GM18909 (cell line): ENCODE measurements at regions not wholly inside any gene's neighbourhood (a gene's known extent, or its start where the extent isn't known, plus 50 kb on each side); places are given as distances from the start of the nearest gene placed in this dataset.
A peak's percentile ranks its signal among the peaks of the same experiment; 100 is the strongest.
"Not testable (repeated sequence)": the region's sequence is repeated elsewhere in the genome, so short reads cannot be mapped to it uniquely, and the experiment has no call there.

ENCODE experiments used
- ATAC-seq: cut with Tn5 transposase; IDR thresholded peaks from one replicate; pipeline ENCODE4 v1.9.1; 2021; ENCODE audit warnings: mild to moderate bottlenecking; ENCODE audit not compliant: unreplicated experiment, poor library complexity

DNA sequence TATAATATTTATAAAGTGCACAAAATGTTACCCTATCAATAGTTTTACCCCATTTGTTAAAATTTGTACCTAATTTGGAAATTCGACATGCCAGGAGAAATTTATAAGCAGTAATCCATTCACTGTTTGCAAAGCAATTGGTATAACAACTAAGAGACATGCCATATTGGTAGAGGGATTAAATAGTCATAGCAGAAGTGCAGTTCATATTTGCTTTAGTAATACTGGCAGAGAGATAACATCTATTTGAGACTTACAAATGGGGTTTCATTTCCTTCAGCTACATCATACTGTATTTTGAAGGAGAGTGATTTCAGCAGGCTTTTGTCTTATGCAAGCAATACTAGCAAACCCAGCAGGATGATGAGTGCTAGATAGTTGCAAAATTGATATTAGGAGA lies 610.4 kb upstream of the CDH10 start:
- ATAC-seq: no peak

DNA sequence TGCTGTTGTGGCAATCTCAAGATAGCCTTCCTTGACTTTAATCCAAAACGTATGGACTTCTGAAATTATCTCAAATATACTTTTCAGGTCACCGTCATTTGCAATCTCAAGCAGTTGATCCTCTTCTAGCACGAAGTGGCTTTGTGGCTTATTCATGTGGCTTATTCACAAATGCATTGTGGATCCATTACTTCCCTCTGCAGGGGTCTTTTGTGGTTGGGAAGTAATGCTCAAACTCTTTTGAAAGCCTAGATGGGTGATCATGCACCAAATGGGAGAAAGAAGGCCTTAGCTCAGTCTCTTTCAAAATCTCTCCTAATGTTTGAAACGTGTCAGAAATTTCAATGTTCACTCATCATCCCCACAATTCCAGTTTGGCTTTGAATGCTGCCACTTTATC lies 597.2 kb upstream of the CDH10 start:
- ATAC-seq: no peak

DNA sequence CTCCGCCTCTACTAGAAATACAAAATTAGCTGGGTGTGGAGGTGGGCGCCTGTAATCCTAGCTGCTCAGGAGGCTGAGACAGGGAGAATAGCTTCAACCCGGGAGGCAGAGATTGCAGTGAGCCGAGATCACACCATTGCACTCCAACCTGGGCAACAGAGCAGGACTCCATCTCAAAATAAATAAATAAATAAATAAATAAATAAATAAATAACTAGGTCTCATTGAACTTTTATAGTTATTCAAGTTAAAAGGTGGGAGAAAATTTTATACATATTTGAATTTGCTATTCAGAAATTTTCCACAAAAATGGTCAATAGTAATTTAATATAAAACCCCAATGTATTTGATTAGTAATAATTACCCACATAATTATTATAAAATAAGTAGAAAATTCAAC lies 593.9 kb upstream of the CDH10 start:
- not testable (repeated sequence) for ATAC-seq

DNA sequence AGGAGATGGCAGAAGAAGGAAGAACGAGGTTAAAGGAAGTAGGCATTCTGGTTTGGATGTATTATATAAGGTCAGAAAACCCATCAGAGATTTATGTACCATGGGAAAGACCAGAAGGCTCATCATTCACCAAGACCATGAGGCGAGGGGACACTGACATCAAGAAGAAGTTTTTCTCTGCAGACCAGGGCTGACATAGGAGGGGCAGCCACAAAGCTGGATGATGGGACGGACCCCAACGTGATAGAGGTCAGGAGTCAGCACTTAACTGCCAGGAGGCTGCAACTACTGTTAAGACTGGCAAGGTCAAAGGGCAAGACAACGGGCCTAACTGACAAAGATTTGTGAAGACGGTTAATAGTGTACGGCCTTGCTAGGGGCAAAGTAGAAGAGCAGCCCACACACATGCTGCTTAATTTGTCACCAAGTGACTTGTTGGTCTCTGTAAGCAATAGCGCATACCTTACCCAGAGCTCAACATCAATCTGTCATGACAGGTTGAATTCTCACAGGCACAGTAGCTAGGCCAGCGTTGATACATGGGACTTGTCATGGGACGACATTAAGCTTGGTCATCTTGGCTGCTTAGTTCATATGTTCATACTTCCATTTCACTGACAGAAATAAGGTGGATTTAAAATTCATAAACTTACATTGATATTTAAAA lies 579.7 kb upstream of the CDH10 start:
- no peak for ATAC-seq

DNA sequence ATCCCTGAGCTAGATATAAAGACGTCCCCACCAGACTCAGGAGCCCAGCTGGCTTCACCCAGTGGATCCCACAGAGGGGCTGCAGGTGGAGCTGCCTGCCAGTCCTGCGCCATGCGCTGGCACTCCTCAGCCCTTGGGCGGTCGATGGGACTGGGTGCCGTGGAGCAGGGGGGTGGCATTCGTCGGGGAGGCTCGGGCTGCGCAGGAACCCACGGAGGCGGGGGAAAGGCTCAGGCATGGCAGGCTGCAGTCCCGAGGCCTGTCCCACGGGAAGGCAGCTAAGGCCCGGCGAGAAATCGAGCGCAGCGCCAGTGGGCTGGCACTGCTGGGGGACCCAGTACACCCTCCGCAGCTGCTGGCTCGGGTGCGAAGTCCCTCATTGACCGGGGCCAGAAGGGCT lies 555.1 kb upstream of the CDH10 start:
- not testable (repeated sequence) for ATAC-seq

DNA sequence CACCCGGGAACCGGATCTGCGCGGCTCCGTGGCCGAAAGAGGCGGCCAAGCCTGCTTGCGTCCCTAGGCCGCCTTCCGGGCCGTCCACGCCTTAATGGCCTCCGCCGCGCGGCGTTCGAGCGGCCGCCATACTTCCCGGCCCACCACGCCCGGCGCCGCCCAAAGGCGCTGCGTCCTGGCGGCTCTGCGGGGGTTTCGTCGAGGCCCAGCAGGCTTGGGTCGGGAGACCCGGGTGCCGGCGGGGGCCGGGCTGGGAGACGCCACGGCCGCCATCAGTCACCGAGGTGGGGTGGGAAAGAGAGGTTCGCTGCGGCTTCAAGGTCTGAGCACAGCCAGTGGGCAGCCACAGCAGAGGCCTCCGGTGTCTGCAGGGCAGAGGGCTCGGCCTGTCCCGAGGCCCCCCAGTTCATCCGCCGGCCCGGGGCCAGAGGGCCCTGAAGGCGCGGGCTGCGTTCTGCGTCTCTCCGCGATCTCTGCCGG lies 545.8 kb upstream of the CDH10 start:
- peak; percentile 63 for ATAC-seq

DNA sequence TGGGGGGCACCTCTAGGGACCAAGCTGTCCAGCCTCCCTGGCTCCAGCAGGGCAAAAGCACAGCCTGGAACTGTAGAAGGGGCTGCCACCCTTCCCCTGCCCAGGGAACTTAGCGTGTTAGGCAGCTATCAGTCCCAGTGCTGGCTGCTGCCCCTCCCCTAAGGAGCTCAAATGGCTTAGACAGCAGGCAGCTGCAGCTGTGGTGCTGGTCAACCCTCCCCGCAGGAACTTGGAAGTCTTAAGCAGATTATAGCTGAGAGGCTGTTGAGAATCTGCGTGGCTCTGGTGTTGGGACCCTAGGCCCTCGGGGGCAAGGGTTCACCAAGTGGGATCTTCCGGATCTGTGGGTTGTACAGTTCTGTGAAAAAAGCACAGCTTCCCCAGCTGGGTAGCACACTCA lies 536.5 kb upstream of the CDH10 start:
- no peak for ATAC-seq

DNA sequence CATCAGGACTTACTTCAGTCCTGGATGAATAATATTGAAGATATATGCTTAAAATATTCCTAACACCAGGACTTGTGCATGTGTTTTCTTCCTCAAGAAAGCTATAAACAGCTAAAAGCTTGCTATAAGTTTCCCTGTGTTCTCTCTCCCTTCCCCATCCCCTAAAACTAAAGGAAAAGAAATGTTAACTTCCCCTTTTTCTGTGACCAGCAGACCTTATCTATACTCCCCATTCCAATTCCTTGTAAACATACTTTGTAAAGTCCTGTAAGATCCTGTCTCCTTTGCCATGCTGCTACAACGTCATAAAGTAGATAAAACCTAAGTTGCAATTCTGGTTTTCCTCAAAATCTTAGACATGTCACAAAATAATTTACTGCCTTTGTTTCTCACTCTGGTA lies 517.8 kb upstream of the CDH10 start:
- not testable (repeated sequence) for ATAC-seq

DNA sequence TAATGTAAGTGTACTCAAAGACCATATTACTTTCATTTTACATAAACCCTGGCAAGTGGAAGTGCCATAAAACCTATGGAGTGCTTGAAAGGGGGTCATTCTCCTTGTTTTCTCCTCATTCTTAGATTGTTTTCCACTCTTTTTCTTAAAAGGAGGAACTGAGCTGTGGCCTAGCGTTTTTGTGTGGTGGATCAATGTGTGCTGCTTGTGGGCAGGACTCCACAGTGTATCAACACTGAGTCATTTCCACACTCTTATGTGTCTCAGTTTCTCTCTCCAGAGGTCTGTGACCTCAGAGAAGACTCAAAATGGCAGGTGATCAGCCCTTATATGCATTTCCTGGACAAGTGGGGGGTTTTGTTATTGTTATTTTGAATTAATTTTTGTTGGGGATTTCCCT lies 516.1 kb upstream of the CDH10 start:
- no peak for ATAC-seq

DNA sequence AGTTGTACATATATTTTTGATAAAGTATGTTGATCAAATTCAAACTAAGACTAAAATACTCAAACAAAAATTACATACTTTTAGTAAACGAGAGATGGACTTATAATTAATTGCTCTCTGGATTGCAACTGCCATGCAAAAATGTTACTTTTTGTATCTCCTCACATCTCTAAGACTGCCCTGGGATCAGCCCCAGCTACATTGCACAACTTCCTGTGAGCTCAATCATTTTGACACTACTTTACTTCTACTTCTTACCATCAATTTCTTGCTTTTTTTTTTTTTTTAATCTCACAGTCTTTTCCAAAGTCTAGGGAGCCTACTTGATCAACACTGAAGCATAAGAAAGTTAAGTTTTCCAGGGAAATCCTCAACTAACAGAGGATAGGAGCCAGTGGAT lies 506.0 kb upstream of the CDH10 start:
- ATAC-seq: no peak

DNA sequence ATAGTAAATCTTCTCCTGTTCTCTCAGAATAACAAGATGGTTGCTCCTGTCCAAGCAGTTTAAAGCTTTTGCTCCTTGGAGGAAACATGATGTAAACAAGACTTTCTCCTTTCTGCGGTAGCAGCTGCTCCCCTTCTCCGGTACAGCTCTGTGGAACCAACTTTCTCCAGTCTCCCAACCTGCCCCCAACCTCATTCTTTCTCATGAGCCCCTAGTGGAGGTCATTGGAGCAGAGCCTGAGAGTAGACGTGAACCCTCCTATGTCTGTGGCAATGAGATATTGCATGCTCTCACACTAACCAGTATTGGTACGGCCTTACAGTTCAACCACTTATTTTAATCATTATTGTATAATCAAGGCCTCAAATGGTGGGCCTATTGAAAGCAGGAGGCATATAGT lies 483.8 kb upstream of the CDH10 start:
- no peak for ATAC-seq

DNA sequence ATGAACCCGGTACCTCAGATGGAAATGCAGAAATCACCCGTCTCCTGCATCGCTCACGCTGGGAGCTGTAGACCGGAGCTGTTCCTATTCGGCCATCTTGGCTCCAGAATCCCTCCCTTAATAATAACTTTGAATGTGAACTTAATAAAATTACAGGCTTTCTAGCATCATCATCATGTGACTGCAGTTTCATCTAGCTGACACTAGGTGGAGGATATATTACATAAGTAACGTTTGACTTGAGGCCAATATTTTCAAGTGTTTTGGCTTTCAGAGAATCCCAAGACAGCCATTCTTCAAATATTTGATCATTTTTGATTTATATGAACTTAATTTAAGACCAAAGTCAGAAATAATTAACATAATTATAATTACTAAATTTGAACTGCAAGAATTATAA lies 474.9 kb upstream of the CDH10 start:
- ATAC-seq: no peak

DNA sequence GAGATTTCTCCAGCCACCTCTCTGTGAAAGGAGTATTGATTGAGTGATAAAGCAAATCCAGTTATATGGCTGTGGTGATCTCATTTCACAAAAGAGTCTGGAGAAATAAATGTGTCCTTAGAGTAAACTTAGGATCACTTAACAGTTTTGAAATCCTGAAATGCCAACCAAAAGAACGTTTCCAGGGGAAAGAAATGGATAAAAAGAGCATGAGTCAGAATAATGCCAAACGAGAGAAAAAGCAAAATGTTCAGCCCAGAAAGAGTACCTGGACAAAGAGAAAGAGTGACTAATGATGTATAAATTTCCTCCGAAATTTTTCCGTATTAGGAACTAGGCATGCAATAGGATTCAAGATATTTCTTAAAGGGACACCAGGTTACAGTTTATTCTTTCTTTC lies 463.1 kb upstream of the CDH10 start:
- no peak for ATAC-seq

DNA sequence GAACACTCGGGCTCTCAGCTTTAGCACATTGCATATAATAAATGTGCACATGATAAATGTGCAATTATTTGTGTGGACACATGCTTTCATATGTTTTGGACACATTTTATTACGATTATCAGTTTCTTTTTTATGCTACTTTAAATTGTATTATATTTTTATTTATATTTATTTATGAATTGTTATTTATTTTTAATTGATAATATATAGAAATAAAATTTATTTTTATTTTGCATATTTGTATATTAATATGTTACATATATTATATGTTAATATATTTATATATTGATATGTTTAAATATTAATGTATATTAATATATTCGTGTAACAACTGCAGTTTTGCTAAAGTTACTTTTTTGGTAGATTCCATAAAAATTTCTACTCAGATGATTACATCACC lies 454.8 kb upstream of the CDH10 start:
- ATAC-seq: no peak

DNA sequence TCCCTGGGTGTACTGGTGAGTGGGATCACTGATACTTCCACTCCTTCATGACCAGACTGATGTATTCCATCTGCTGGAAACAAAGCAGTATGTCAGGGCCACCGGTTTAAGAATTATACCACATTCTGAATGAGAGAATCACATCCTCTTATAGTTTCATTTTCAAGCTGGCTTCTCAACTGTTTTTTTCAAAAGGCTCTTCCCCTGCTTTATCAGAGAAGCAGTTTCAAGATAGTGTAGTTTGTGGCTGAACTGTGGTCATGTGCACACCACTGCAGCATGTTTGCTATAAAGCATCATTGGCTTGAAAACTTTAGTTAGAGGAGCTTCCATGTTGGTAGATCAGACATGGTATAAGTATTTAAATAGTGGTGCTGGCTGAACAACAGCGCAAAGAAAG lies 450.5 kb upstream of the CDH10 start:
- no peak for ATAC-seq

DNA sequence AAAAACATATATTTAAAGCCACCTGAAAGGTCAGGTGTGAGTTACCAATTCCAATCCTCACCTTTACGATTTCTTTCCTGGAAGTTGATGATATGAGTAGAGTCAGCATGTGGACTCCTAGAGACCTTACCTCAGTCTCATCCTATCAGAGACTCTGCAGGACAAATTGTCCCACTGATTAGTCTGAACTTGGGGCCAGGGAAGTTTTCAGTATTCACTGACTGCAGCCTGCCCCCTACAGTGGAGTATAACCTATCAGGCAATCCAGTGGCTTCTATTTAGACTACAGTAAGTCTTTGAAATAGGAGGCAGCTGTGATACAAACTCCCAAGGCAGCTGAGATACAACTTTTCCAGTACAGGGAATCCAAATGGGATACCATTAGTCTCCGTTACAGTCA lies 449.4 kb upstream of the CDH10 start:
- ATAC-seq: no peak

DNA sequence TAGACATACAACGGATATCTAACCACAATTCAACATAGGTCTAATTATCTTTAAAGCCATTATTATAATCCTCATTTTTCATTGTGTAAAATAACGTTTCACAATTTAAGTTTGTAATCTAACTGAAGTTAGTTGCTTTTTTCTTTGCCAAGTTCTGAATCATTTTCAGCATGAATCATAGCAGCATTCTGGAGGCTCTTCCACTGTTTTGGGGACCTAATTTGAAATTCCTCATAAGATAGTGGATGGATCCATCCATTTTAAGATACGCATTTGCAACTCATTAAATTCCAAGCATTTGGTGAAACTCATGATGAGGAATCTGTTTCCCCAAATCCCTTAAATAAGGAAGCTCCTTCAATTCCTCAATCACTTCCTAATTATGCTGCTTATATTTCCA lies 447.1 kb upstream of the CDH10 start:
- ATAC-seq: no peak

DNA sequence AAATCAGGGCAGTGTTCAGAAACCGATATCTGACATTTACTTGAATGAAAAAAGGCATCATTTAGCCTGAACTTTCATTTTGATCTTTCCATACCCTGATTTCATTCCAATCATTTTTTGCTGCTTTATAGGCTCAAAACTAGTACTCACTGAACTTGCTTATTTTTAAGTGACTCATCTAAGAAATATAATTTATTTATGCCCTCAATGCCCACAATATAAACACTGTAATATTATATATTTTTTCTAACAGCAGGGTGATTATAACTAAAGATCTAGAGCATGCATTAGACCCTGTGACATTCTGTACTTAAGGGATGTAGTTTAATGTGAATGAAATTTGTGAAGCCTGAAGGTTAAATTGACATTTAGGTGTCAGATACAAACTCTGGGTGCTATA lies 446.1 kb upstream of the CDH10 start:
- ATAC-seq: no peak

DNA sequence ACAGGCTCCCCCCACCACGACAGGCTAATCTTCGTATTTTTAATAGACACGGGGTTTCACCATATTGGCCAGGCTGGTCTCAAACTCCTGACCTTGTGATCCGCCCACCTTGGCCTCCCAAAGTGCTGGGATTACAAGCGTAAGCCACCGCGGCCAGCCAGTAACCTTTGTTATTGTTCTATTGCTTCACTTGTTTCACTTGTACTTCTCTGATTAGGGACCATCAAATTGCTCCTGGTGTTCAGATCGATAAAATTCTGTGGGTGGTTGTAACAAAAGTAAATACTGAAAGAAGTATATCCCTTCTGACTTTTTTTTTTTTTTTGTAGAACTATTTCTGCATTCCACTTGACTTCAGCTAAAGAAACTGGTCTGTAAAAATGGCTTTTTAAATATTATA lies 445.5 kb upstream of the CDH10 start:
- no peak for ATAC-seq

DNA sequence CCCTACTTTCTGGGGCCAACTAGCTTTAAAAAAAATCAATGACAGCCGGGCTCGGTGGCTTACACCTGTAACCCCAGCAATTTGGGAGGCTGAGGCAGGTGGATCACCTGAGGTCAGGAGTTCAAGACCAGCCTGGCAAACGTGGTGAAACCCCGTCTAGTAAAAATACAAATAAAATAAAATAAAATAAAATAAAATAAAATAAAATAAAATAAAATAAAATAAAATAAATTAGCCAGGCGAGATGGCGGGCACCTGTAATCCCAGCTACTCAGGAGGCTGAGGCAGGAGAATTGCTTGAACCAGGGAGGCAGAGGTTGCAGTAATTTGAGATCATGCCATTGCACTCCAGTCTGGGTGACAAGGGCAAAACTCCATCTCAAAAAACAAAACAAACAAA lies 443.9 kb upstream of the CDH10 start:
- not testable (repeated sequence) for ATAC-seq

DNA sequence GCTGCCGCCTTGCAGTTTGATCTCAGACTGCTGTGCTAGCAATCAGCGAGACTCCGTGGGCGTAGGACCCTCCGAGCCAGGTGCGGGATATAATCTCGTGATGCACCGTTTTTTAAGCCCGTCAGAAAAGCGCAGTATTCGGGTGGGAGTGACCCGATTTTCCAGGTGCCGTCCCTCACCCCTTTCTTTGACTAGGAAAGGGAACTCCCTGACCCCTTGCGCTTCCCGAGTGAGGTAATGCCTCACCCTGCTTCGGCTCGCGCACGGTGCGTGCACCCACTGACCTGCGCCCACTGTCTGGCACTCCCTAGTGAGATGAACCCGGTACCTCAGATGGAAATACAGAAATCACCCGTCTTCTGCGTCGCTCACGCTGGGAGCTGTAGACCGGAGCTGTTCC lies 438.5 kb upstream of the CDH10 start:
- not testable (repeated sequence) for ATAC-seq

DNA sequence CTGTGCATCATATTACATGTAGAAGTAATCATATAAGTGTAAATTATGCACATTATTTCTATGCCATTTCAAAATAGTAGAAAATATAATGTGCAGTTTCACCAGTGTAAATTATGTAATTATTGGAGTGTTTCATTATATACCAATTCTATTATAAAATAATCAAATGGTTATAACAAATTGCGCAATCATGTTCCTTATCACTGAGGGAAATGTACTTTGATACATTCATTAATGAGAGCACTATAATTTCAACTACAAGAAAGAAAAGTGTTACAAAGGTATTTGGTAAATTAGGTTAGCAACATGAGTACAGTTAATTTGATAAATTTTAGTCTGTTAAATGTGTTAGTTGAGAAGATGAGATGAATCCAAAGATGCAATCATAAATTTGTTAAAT lies 421.5 kb upstream of the CDH10 start:
- ATAC-seq: no peak

DNA sequence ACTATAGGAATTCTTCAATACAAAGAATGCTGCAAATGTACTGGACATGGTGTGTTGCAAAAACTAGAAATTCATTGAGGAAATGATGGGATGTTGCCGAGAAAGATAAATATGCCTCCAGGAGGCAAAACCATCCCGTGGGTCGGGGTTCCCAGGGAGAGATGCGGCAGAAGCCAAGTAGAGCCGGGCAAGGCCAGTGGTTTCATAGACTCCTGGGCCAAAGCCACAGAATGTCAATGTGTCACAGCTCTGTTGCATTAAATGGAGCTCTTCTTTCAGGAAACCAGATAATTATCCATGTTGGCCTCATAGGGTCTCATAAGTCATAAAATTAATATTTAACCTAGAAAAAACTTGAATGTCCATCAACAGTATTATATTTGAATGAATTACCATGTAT lies 419.5 kb upstream of the CDH10 start:
- ATAC-seq: no peak
